Testis (tissue), 2 donors: ENCODE measurements at regions not wholly inside any gene's neighbourhood (a gene's known extent, or its start where the extent isn't known, plus 50 kb on each side); places are given as distances from the start of the nearest gene placed in this dataset.
"Not testable (repeated sequence)": the region's sequence is repeated elsewhere in the genome, so short reads cannot be mapped to it uniquely, and the experiment has no call there.

Experiments used
- CTCF ChIP-seq, 3 experiments: fragments of 450-650 bp in 2 of 3; fragments of 200-600 bp in 1 of 3; sonication (generic) in 1 of 3; IDR thresholded peaks; one replicate each; pipeline ENCODE4 v1.5.1; 2016 to 2019; ENCODE audit warnings: antibody characterized with exemption in 3 of 3, mild to moderate bottlenecking in 2 of 3, moderate library complexity in 1 of 3
- POLR2A ChIP-seq: fragments of 450-650 bp; IDR thresholded peaks from one replicate; pipeline ENCODE4 v1.6.1; 2017; ENCODE audit warnings: antibody characterized with exemption, mild to moderate bottlenecking, moderate library complexity

DNA sequence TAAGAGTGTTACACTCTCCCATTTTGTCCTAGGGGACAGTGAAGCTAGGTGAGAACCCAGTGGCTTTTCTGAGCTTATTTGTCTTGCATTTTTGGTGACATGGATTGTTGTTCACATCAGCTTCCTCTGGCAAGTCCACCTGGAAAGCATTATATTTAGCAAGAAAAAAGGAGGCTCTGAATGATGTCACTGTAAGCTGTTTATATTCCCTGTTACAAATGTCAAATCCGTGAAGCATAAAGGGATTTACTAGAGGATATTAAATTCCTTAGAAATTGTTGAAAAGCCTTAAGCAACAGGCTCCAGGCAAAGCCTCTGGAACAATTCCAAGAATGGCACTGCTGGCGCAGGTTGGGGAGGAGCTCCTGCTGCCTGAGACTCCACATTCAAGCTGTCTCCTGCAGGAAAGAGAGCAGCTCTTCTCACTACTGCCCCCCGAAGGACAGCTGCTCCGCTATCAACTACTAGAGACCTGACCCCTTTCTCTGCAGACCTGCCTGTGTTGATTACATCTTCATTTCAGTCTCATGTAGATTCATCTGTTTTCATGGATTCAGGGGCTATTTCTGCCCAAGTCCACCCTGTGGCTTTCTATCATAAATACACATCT is 295.4 kb downstream of the RPIA start:
- not testable (repeated sequence) for TF ChIP-seq CTCF (IDR thresholded peaks at IDR 0.05); POLR2A
